ENCODE measurements at regions not wholly inside any gene's neighbourhood (a gene's known extent, or its start where the extent isn't known, plus 50 kb on each side); places are given as distances from the start of the nearest gene placed in this dataset.

DNA sequence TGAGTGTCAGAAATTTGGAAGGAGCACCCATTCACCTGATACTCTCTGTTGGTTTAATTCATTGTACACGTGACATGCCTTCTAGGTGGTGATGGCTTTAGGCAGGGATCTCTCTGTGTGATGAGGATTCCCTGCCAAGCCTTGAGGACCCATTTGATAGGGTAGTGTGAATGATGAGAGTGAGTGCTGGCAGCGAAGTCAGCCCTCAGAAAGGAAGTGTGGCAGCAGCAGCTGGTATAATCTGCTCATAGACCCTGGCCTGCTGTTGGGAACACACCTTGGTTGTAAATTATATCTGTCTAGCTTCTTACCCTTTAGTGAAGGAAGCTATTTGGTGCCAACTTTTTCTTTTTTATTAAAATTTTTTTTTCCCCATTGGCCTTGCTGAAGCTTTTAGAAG, 164.5 kb downstream of the HAUS1 start:
- no peak for DNase-seq

DNA sequence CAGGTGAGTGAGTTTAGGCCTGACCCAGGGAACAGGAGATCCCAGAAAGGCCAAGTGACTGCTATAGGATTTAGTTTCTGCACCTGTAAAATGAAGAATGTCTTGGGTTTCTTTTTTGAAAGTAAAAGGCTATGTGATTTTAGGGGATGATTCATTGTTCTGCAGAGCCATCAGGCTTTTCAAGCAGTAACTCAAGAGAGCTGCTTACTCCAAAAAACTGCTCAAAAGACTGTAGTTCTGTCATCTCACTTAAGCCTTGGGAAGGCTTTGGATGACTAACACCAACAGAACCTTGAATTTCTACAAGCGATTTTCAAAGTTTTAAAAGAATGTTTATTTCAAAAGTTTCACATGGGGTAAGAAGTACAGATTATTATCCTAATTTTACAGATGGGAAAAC, 165.1 kb downstream of the HAUS1 start:
- DNase-seq = no peak

DNA sequence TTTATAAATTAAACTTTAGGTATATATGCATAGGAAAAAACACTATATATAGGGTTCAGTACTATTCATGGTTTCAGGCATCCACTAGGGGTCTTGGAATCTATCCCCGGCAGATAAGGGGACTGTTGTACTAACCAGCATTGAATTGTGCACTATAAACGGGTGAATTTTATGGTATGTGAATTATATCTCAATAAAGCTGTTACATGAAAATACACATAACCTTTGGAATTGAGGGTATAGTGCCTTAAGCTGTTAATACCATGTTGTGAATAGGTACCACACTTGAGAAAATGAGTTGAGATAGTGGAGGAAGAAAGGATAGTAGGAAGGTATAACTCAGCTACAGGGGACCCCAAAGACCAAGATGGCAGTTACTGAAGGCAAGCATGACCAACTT, 167.3 kb downstream of the HAUS1 start:
- no peak for DNase-seq

DNA sequence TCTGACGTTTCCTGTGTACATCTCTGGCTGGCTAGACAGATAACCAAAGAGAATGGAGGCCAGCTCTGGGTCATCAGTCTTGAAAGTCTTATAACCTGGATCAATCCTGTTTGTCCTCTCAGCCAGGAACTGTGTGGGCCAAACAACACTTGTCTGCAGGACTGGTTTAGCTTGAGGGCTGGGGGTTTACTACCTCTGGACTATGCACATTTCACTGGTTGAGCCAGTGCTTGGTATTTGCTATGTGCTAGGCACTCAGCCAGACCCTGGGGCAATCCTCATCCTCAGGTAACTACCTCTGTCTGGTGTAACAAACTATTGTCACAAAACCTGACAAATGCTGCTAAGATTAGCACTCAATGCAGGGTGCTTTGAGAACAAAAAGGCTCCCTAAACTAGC, 169.7 kb downstream of the HAUS1 start:
- no peak for DNase-seq

DNA sequence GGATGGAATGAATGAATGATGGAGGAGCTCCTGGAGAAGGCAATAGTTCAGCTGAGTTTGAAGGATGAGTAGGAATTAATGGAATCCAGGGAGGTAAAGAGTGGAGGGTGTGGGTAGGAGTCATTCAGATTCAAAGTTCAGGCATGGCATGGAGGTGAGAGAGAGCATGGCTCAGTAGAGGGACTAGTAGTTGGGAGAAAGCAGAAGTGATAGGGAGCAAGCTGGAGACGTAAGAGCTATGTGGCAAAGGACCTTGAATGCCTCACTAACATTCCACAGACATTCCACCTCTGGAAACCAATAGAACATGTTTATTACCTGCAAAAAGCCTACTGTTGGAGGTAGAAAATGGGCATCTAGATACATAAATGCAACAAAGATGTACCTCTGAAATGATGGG, 170.1 kb downstream of the HAUS1 start:
- DNase-seq = no peak

DNA sequence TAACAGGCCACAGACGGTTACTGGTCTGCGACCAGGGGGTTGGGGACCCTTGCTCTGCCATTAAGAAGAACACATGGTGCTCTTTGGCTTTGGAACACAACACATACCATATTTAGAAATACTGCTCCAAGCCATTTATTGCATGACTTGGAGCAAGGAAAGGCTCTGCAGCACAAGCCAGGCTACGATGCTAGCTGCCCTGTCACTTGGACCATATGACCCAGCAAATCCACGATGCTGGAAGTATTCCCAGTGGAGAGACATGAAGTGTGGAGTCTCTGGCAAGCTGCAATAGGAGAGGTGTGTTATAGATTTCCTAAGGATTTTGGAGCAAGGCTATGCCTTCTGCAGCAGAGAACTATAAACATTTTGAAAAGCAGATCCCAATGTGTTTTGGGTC, 171.2 kb downstream of the HAUS1 start:
- DNase-seq = no peak

DNA sequence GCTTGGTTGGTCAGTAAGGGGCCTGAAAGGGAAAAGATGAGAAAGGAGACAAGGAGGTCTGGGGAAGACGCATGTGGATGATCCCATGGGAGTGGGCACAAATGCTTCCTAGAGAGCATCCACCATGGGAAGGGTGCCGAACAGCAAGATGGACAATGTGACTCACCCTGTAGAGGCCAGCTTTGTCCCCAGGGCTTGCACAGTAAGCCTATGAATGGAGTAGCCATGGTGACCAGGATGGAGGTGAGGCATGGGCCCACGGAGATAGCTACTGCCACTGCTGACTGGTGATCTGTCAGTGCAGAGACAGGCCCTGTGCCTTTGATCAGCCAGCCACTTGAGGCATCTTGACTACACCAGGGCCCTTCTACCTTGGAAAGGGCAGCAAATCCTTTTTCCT, 172.6 kb downstream of the HAUS1 start:
- DNase-seq = no peak

DNA sequence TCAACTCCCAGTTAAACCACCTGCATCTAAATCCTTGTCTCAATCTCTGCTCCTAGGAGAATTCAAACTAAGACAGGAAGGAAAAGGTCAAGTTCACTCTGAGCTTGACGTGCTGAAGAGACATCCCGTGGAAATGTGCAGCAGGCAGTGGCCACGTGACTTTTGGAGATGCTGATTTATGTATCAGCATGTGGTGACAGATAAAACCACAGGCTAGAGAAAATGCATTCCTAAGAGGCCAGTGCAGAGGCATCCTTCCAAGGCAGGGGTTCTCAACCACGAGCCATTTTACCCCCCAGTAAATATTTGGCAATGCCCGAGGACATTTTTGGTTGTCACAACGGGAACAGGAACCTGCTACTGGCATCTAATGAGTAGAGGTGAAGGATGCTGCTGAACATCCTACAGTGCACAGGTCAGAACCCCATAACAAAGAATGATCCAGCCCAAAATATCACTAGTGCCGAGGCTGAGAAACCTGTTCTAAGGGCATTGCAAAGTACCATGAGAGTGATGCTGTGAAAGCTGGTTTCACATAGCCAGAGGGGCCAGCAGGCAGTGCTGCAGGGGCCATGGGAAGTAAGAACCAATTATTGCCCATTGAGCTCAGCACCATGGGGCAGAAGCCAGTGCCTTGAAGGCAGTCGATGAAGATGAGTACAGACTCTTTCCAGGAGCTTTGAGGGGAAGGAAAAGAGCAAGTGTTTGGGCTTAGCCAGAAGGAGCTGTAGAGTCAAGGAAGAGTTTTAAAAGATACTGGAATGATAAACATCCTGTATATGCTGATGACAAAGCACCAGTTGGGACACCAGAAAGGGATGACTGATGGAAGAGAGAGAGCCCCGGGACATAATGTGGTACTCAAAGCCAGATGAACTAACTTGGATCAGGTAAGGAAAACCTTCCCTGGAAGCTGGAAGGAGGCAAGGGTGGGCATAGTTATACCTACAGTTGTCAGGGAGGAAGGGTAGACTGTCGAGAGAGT, 174.6 kb downstream of the HAUS1 start:
- no peak for DNase-seq

DNA sequence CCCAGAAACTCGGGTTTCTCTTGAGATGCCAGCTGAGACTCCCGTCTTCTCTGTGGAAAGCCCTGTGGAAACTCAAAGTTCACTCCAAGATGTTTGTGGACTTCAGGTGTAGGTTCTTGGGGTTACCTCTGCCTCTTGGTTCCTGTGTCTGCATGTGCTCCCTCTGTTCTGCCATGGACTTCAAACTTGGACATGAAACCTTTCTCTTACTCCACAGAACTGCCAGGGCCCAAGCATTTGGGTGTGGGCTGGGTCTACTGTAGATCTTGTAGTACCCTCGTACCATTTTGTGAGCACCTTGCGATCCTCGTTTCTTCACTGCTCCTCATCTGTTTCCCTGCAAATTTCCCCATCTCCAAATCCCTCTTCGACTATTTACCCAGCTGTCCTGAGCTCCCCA, 175.5 kb downstream of the HAUS1 start:
- no peak for DNase-seq

DNA sequence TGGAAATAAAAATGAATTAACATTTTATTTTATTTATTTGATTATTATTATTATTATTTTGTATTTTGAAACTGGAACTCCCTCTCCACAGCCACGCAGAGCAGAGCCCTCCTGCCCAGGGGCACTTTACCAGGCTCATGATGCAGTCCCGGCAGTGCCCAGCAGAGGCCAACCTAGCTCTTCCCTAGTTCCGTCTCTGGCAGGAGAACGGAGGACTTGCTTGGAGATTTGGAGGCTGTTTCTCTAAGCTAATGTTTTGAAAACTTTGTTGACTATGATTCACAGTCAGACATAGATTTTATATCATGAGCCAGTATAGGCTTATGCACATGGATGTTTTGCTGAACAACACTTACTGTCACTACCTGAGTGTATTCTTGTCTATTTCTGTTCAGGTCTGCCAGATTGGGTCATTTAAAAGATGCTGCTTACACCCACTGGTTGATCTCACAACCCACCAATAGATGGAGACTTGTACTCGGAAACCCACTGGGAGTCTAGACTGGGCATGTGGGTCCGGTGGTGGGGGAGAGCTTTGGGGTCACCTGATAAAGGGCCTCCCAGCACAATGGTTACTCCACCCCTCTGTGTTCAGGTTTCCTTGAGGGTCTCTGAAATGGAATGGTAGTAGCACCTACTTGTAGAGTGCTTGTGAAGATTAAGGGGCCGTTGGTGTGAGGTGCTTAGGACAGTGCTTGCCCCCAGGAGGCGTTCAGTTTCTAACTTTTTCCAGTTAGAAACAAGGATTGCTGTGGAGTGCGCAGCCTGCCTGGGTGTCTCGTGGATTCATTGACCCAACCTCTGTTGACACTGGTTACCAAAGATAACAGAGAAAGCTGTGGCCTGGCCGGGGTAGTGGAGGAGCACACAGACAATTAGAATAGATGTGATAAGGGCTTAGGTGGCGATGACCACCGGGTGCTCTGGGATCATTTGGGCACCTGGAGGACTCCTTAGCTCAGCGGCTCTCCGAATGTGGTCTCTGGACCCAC, 177.3 kb downstream of the HAUS1 start:
- peak; percentile 11 for DNase-seq

DNA sequence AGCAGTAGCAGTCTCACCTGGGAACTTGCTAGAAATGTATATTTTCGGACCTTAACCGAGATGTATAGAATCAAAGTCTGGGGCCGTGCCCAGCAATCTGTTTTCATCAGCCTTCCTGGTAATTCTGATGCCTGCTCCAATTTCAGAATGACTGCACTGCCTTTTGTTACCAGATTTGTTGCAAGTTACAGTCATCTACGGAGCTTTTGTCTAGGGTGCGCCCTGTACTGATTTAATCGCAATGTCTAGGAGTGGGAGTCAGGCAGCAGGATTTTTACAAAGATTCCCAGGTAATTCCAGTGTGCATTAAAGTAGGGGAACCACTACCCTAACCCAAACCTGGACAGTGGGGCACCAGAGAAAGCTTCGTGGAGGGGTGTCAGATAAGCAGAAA, 178.0 kb downstream of the HAUS1 start:
- no peak for DNase-seq

DNA sequence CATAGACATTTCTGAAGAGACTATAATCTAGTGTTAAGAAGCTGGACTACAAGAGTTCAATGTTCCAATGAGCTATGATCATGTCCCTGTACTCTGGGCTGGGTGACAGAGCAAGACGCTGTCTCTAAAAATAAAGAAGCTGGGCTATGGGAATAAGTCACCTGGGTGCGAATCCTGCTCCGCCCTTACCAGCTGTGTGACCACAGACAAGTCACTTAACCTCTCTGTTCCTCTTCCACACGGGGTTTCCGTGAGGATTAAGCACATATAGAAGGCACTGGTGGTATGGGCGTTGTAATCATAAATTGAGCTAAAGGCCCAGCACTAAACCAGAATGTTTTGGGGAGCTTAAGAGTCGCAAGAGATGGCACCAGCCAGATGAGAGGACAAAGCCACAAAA, 178.5 kb downstream of the HAUS1 start:
- DNase-seq = no peak

DNA sequence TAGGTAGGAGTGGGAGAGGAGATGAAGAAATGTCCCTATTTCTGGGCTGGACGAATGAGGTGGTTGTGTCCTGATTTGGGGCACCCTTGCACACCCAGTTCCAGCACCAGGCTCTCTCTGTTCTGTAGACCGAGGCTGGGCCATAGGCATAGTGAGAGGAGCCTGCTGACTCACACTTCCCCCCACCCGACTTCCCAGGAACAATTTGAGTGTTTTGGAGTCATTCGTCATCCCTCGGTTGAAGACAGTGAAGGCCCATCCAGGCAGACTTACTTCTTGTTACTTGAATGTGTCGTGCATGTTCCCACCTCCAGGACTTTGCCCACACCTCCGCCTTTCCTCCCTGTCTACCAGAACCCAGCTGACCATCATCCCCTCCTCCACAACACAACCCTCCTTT, 179.1 kb downstream of the HAUS1 start:
- no peak for DNase-seq

DNA sequence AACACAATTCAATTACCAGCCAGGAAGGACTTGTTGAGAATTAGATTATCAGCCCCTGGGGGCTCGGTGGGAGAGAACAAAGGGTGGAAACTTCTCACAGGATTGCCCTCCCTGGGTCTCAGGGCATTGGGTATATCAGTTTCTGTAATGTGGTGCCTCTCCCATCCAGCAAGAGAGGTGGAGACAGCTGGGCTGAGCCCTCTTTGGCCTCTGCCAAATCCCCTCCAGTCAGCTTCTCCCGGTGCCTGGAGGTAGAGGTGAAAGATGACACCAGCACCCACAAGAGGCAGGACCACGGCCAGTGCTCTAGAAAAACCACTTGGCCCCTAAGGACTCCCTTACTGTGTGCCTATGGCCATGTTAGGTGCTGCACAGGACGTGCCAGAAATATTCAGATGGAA, 179.7 kb downstream of the HAUS1 start:
- no peak for DNase-seq

DNA sequence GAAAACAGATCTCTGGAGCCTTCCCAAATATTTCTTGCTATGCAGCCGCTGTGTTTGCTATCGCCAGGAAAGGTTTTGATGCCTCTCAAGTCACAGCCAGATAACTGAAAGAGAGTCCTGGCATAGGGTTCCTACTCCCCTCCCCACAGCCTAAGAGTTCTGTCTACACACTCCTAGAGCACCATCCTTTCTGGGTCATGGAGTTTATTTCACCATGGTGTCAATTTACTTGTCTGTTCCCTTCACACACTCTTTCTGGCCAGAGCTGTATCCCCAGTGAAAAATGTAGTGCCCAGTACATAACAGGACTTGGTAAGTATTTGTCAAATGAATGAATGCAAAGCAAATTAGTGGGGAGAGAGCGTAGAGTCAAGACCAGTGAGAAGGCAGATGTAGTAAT, 185.3 kb downstream of the HAUS1 start:
- no peak for DNase-seq

DNA sequence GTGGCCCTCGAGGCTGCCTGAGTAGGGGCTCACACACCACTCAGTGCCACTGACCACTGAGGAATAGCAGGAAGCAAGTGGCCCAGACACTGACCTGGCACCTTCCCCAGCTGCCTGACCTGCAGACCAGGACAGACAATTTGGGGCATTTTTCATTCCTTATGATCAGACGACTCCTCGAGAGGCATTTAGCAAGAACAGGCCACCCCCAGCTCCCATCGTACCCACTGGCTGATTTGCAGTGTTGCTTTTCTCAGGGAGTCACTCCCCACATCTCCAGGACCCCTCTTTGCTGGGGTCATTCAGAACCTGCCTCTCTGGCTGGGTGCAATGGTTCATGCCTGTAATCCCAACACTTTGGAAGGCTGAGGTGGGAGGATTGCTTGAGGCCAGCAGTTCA, 185.7 kb downstream of the HAUS1 start:
- no peak for DNase-seq

DNA sequence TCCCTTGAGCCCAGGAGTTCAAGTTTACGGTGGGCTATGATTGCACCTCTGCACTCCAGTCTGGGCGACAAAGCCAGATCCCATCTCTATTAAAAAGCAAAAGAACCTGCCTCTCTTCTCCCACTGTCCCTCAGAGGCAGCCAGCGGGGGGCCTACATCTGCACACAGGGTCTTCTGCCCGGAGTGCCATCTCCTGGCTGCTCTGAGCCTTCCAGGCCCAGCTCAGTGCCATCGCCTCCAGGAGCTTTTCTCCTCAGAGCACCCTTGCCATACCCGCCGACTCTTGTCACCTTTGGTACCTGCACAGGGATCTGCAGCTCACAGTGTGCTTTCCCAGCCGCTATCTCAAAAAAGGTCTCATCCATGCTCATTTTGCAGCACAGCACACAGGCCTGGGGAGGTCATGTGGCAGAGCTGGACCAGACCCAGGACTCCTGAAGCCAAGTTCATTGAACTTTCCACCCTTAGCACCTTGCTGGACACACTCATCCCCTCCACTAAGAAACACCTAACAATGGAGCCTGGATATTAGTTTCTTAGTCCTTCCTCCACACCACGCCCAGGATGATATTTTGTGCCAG, 186.3 kb downstream of the HAUS1 start:
- no peak for DNase-seq

DNA sequence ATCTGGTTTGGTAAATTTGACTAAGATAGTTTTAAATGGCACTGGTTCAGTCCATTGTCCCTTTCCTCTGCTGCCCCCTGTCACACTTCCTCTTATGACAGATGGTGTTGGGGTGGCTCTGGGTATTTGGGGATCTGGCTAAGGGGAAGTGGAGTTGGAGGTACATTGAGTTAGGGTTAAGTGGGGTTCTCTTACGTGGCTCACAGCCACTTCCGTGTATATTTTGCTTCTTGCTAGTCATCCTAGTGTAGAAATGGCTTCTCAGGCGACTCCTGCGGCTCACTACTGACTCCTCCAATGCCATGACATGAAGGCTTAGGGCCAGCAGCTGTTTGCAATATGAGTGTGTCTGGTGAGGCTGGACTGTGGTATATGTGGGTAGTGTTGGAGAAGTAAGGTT, 187.0 kb downstream of the HAUS1 start:
- no peak for DNase-seq

DNA sequence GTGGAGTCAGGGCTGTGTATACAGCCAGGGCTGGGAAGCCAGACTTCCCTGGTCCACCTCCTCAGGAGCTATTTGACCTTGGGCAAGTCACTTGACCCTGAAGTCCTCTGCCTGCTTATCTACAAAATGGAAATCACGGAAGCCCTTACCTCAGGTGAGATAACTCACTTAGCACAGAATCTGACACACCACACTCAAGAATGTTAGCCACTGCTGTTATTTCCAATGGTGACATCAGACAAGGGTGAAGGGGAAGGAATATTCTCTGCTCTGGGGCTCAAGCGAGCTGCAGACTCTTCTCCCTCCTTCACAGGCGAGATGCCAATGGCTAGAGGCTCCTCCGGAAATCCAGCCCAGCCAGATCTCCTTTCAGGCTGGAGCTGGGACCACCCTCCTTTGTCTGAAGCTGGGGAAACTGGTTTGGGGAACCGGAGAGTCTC, 189.6 kb downstream of the HAUS1 start:
- DNase-seq = no peak

DNA sequence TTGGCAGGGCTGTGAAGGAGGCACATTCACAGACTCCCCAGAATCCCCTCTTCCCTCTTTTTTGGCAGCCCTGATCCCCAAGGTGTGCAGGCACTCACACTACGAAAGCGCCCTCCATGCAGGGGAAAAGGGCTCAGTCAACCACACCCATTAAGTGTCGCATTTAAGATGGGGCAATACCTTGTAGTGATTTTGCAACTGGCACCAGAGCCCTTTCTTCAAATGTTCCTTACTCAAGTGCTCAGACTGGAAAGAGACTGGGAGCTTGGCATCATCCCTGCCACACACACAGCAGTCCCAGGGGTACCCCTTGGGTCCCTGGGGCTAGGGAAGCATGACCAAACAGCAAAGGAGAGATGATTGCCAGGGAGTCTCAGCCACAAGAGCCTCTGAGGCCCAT, 190.1 kb downstream of the HAUS1 start:
- no peak for DNase-seq

DNA sequence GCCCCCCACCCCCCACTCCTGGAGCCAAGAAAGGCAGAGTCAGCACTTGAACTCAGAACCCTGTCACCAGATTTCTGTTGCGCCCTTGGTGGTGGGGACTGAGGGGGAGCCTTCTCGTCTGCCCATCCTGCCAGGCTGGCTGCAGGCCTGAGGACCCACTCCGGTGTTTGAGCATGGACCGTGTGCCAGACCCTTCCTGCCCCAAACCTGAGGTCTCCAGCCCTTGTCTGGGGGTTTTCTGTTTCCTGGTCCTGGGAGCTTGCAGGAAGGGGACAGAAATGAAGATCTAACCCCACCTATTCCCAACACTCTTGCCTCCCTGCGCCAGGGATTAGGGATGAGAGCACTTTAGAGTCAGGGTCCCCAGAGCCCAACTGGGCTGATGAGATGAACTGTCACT, 190.6 kb downstream of the HAUS1 start:
- no peak for DNase-seq

DNA sequence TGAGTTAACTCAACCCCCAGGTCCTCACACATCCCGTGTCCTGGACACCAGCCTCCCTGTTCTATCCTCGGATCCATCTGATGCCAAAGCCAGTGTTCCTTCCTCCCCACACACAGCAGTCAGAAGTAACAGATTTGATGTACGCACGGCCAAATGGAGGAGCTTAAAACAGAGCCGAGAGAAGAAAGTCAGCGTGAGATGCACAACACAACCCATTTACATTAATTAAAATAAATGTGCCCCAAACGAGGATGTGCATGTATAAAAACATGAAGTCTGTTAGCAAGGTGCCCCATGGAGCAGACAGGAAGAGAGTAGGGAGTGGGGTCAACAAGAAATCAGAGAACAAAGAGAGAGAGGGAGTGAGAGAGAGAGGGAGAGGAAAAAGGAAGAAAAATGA, 191.2 kb downstream of the HAUS1 start:
- no peak for DNase-seq

DNA sequence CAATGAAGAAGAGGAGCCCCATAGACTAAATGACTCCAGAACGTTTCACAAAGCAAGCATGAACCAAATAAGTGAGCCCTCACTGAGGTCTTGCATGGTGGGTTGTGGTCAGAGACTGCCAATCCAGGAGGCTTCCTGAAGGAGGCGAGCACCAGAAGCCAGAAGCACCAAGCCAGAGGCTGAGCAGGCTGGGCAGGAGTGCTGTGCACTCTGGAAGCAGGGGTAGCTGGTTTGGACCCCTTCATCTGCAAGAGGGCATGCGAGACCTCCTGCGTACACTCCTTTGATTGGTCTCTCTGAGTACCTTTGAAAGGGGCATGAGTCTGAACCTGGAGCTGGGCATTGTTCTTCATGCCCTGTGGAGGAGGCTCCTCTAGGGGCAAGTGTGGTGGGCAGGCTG, 192.5 kb downstream of the HAUS1 start:
- DNase-seq = no peak

Data from NCI-H446 treated with DMSO at 0.1 percent for 48 hours (cell line).